SK-N-SH (cell line): ENCODE measurements at regions not wholly inside any gene's neighbourhood (a gene's known extent, or its start where the extent isn't known, plus 50 kb on each side); places are given as distances from the start of the nearest gene placed in this dataset.
A peak's percentile ranks its signal among the peaks of the same experiment; 100 is the strongest.
"Not testable (repeated sequence)": the region's sequence is repeated elsewhere in the genome, so short reads cannot be mapped to it uniquely, and the experiment has no call there.

ENCODE experiments used
- CTCF ChIA-PET: fragments of 300-600, 350-600 bp; formaldehyde crosslinking; extraction: SDS; loops from one replicate; lab custom pipeline; 2021; lab: Yijun Ruan, JAX
- POLR2A ChIA-PET: fragments of 350-600 bp; sonication (Branson Sonifier 250); formaldehyde crosslinking; extraction: SDS; loops from one replicate; lab custom pipeline; 2020; ENCODE audit warnings: antibody characterized with exemption, inconsistent platforms; lab: Yijun Ruan, JAX
- DNase-seq: peaks from one replicate; pipeline ENCODE4 v3.0.0; 2012
- H2AFZ ChIP-seq: fragments of 200-600 bp; sonication (generic); 2 replicates; pipeline ENCODE4 v1.8.1; 2016; ENCODE audit warnings: antibody characterized with exemption, mild to moderate bottlenecking, low read depth
- H3F3A ChIP-seq: fragments of 200-600 bp; sonication (generic); replicated peaks from 2 replicates; pipeline ENCODE3; 2016; ENCODE audit warnings: antibody characterized with exemption, mild to moderate bottlenecking; ENCODE audit not compliant: insufficient read depth
- H3K27ac ChIP-seq, 2 experiments: fragments of 200-500 bp in 1 of 2; fragments of 200-600 bp in 1 of 2; sonication (Bioruptor generic) in 1 of 2; sonication (generic), shearing (Covaris generic) in 1 of 2; 2 replicates each; pipeline versions ENCODE4 v1.5.1 to v1.6.1; 2014 to 2016; ENCODE audit warnings: low read depth in 2 of 2, inconsistent platforms in 1 of 2, low read length in 1 of 2, mild to moderate bottlenecking in 1 of 2, mixed read lengths in 1 of 2
- H3K27me3 ChIP-seq: fragments of 200-600 bp; sonication (generic), shearing (Covaris generic); 2 replicates; pipeline ENCODE4 v1.6.1; 2016; ENCODE audit warnings: mixed run types; ENCODE audit not compliant: insufficient read depth
- H3K36me3 ChIP-seq, 2 experiments: fragments of 200-500 bp in 1 of 2; fragments of 200-600 bp in 1 of 2; sonication (Bioruptor generic) in 1 of 2; sonication (generic) in 1 of 2; replicated peaks in 1 of 2; 2 replicates each; pipeline versions ENCODE3 to v1.5.1; 2014 to 2016; ENCODE audit warnings: low read length in 1 of 2, mild to moderate bottlenecking in 1 of 2; ENCODE audit not compliant: insufficient read depth in 2 of 2, control insufficient read depth in 1 of 2
- H3K4me1 ChIP-seq, 2 experiments: fragments of 200-500 bp in 1 of 2; fragments of 200-600 bp in 1 of 2; sonication (Bioruptor generic) in 1 of 2; sonication (generic), shearing (Covaris generic) in 1 of 2; 2 replicates each; pipeline versions ENCODE4 v1.5.1 to v1.6.1; 2014 to 2016; ENCODE audit warnings: low read depth in 1 of 2, low read length in 1 of 2, mixed run types in 1 of 2; ENCODE audit not compliant: insufficient read depth in 2 of 2, control insufficient read depth in 1 of 2
- H3K4me2 ChIP-seq: fragments of 200-600 bp; sonication (generic), shearing (Covaris generic); 2 replicates; pipeline ENCODE4 v1.6.1; 2017; ENCODE audit warnings: mixed run types
- H3K4me3 ChIP-seq, 2 experiments: fragments of 200-500 bp in 1 of 2; fragments of 200-600 bp in 1 of 2; sonication (Bioruptor generic) in 1 of 2; sonication (generic), shearing (Covaris generic) in 1 of 2; 2 replicates each; pipeline versions ENCODE4 v1.5.1 to v1.8.1; 2014 to 2016; ENCODE audit warnings: low read depth in 2 of 2, inconsistent platforms in 1 of 2, low read length in 1 of 2, mild to moderate bottlenecking in 1 of 2, mixed read lengths in 1 of 2, moderate library complexity in 1 of 2
- H3K79me2 ChIP-seq: fragments of 200-600 bp; sonication (generic); 2 replicates; pipeline ENCODE4 v1.8.1; 2017; ENCODE audit warnings: mild to moderate bottlenecking; ENCODE audit not compliant: insufficient read depth
- H3K9ac ChIP-seq: fragments of 200-600 bp; sonication (generic); 2 replicates; pipeline ENCODE4 v1.6.1; 2017; ENCODE audit warnings: mixed run types
- H3K9me2 ChIP-seq: fragments of 200-600 bp; sonication (generic); 2 replicates; pipeline ENCODE4 v1.6.1; 2017; ENCODE audit warnings: mixed run types
- H3K9me3 ChIP-seq: fragments of 200-600 bp; sonication (generic); 2 replicates; pipeline ENCODE4 v1.6.1; 2017; ENCODE audit warnings: mixed run types, mild to moderate bottlenecking, moderate library complexity
- H4K20me1 ChIP-seq: fragments of 200-600 bp; sonication (generic); 2 replicates; pipeline ENCODE4 v1.6.1; 2017; ENCODE audit warnings: mild to moderate bottlenecking, mixed run types; ENCODE audit not compliant: insufficient read depth
- EZH2phosphoT487 ChIP-seq: fragments of 200-600 bp; sonication (generic); IDR thresholded peaks from 2 replicates; pipeline ENCODE4 v1.6.1; 2017; ENCODE audit warnings: low read depth, mixed run types, mild to moderate bottlenecking, antibody characterized with exemption, moderate library complexity, borderline replicate concordance
- FOSL2 ChIP-seq: IDR thresholded peaks from 2 replicates; pipeline ENCODE4 v1.4.0; 2012; ENCODE audit warnings: low read depth, mild to moderate bottlenecking, moderate library complexity, borderline replicate concordance
- FOXM1 ChIP-seq: IDR thresholded peaks from 2 replicates; pipeline ENCODE4 v1.4.0; 2012; ENCODE audit warnings: low read depth, mild to moderate bottlenecking
- GABPA ChIP-seq: IDR thresholded peaks from 2 replicates; pipeline ENCODE4 v1.4.0; 2012; ENCODE audit warnings: low read depth, mild to moderate bottlenecking
- GATA2 ChIP-seq: sonication (generic); formaldehyde crosslinking; IDR thresholded peaks from 2 replicates; pipeline ENCODE4 v1.5.0; 2020; ENCODE audit warnings: mild to moderate bottlenecking, missing genetic modification reagents
- JUND ChIP-seq: IDR thresholded peaks from 2 replicates; pipeline ENCODE4 v1.4.0; 2012
- NRF1 ChIP-seq: IDR thresholded peaks from 2 replicates; pipeline ENCODE4 v1.6.1; 2012; ENCODE audit warnings: low read depth, mild to moderate bottlenecking, low read length
- RFX5 ChIP-seq: IDR thresholded peaks from 2 replicates; pipeline ENCODE4 v1.6.1; 2012; ENCODE audit warnings: mild to moderate bottlenecking, improper control_type of control experiment, low read length
- RXRA ChIP-seq: IDR thresholded peaks from 2 replicates; pipeline ENCODE4 v1.4.0; 2012; ENCODE audit warnings: low read depth, mild to moderate bottlenecking, borderline replicate concordance
- SMC3 ChIP-seq: IDR thresholded peaks from 2 replicates; pipeline ENCODE4 v1.6.1; 2012; ENCODE audit warnings: low read depth, low read length, improper control_type of control experiment
- TEAD4 ChIP-seq: IDR thresholded peaks from 2 replicates; pipeline ENCODE4 v1.4.0; 2012; ENCODE audit warnings: mild to moderate bottlenecking, borderline replicate concordance; ENCODE audit not compliant: insufficient read depth
- YY1 ChIP-seq: IDR thresholded peaks from 2 replicates; pipeline ENCODE4 v1.4.0; 2012; ENCODE audit warnings: low read depth, mild to moderate bottlenecking
- WGBS: methylation state at CpG from one replicate; pipeline ENCODE4 v1.1.6; 2017; ENCODE audit warnings: low lambda C conversion rate; 5-methylcytosine and 5-hydroxymethylcytosine counted together
- TF ChIP-seq, protein P1 (sequence below): fragments of 150-350 bp; IDR thresholded peaks from 2 replicates; pipeline ENCODE4 v1.6.1; 2016; ENCODE audit warnings: mild to moderate bottlenecking, low read depth, low read length

DNA sequence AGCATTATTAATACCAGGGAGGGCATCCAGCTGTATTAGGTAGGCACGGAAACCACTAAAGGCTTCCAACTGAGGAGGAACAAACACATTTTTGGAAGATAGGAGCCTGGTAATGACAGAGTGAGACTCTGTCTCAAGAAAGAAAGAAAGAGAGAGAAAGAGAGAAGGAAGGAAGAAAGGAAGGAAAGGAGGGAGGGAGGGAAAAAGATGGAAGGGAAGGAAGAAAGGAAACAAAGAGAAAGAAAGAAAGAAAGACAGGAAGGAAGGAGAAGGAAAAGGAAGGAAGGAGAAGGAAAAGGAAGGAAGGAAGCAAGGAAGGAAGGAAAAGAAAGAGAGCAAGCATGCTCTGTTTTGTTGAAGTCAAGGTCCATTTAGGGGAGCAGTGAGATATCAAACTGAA, 103.8 kb upstream of the RFX8 start:
- POLR2A ChIA-PET: no interaction called here
- WGBS: 85% methylated on average over 1 of the region's 1 CpG
- H3K9ac ChIP-seq: no peak overlapping the region
- H3K27ac ChIP-seq: no peak overlapping the region
- H3F3A ChIP-seq: peaks cover 4% of the 10 kb centered on the region
- CTCF ChIA-PET: no interaction called here
- no peak overlapping the region for H3K4me2 ChIP-seq
- H3K27me3 ChIP-seq: no peaks in the 10 kb centered on the region
- no peak overlapping the region for H2AFZ ChIP-seq
- H3K4me3 ChIP-seq: no peak overlapping the region
- H3K9me3 ChIP-seq: no peaks in the 10 kb centered on the region
- no peak for DNase-seq
- no peaks in the 10 kb centered on the region for H3K9me2 ChIP-seq
- H3K36me3 ChIP-seq: no peaks in the 10 kb centered on the region
- TF ChIP-seq GATA2 (CRISPR knock-in tag): no peak
- TF ChIP-seq RXRA: no peak
- no peak for TF ChIP-seq SMC3
- TF ChIP-seq NRF1: no peak
- TF ChIP-seq JUND: no peak
- TF ChIP-seq, protein P1, sequence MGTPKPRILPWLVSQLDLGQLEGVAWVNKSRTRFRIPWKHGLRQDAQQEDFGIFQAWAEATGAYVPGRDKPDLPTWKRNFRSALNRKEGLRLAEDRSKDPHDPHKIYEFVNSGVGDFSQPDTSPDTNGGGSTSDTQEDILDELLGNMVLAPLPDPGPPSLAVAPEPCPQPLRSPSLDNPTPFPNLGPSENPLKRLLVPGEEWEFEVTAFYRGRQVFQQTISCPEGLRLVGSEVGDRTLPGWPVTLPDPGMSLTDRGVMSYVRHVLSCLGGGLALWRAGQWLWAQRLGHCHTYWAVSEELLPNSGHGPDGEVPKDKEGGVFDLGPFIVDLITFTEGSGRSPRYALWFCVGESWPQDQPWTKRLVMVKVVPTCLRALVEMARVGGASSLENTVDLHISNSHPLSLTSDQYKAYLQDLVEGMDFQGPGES: no peak
- TF ChIP-seq EZH2phosphoT487: no peak
- no peaks in the 10 kb centered on the region for H3K4me1 ChIP-seq
- H3K79me2 ChIP-seq: no peaks in the 10 kb centered on the region
- H4K20me1 ChIP-seq: no peaks in the 10 kb centered on the region

DNA sequence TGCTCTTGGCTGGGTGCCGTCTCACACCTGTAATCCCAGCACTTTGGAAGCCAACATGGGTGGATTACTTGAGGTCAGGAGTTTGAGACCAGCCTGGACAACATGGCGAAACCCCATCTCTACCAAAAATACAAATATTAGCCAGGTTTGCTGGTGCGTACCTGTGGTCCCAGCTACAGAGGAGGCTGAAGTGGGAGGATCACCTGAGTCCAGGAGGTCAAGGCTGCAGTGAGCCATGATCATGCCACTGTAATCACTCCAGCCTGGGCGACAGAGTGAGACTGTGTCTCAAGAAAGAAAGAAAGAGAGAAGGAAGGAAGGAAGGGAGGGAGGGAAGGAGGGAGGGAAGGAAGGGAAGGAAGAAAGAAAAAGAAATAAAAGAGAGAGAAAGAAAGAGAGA, 103.2 kb upstream of the RFX8 start:
- DNase-seq, CTCF ChIA-PET, H3F3A ChIP-seq, H3K4me2 ChIP-seq, H3K27ac ChIP-seq, H3K27me3 ChIP-seq, H3K4me1 ChIP-seq, H2AFZ ChIP-seq, H3K4me3 ChIP-seq, H3K9me2 ChIP-seq, H3K36me3 ChIP-seq, H3K79me2 ChIP-seq, H3K9me3 ChIP-seq, H3K9ac ChIP-seq, POLR2A ChIA-PET, H4K20me1 ChIP-seq: not testable (repeated sequence)
- 77% methylated on average over 4 of the region's 4 CpGs for WGBS

DNA sequence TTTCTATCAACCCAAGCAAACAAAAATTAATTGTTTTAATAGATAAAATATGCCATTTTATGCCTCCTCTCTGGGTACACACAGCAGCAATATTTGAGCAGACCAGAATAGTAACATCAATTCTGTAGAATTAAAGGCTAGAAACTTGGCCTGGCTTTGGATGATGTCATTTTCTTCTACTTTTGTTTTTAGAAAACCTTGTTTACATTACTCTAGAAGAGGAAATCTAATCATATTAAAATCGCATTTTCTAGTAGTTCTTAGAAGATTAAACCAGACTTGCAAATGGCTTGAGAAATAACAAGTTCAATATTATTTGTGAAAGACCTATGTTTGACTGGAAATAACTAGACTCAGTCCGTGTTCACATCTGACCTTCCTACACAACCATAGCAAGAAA, 102.3 kb upstream of the RFX8 start:
- Histone ChIP-seq H3K79me2 (no peaks in the 10 kb centered on the region), H3K27me3 (no peaks in the 10 kb centered on the region), H3K4me2 (0 out of 2 replicates have a peak overlapping the region, but pooled peaks have one; percentile 1), H3K4me1 (no peaks in the 10 kb centered on the region), H3K9ac (no peak overlapping the region), H3K9me2 (no peaks in the 10 kb centered on the region), H2AFZ (no peak overlapping the region), H3K36me3 (no peaks in the 10 kb centered on the region), H3K4me3 (no peak overlapping the region), H3F3A (peaks cover 4% of the 10 kb centered on the region), H4K20me1 (no peaks in the 10 kb centered on the region), H3K27ac (no peak overlapping the region), H3K9me3 (no peaks in the 10 kb centered on the region)
- POLR2A ChIA-PET: no interaction called here
- WGBS: 36% methylated on average over 2 of the region's 2 CpGs
- CTCF ChIA-PET: no interaction called here
- DNase-seq: no peak
- TF ChIP-seq RFX5 (no peak), GABPA (no peak), TEAD4 (no peak), FOSL2 (no peak), GATA2 (CRISPR knock-in tag) (no peak), SMC3 (no peak), JUND (no peak), FOXM1 (no peak), YY1 (no peak)
- TF ChIP-seq, all 33 proteins: peak for 0
